ENCODE measurements at regions not wholly inside any gene's neighbourhood (a gene's known extent, or its start where the extent isn't known, plus 50 kb on each side); places are given as distances from the start of the nearest gene placed in this dataset.

DNA sequence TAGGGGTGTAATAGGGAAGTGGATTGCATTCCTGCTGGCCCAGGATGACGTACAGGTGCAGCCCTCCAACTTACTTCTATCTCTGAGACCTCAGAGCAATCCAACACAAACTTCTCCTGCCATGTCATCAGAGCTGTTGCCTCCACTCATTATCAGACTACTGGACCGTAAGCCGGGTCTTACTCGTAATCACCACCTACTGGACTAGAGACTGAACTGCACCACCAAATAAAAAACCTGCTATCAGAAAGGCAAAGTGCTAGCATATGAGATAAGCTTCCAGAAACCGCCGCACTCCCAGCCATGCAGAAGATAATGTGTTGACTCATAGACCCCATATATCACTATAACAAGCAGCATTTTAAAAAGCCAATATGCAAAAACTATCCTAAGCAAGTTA lies 102.0 kb downstream of the SLITRK1 start:
- TF ChIP-seq, protein P1, sequence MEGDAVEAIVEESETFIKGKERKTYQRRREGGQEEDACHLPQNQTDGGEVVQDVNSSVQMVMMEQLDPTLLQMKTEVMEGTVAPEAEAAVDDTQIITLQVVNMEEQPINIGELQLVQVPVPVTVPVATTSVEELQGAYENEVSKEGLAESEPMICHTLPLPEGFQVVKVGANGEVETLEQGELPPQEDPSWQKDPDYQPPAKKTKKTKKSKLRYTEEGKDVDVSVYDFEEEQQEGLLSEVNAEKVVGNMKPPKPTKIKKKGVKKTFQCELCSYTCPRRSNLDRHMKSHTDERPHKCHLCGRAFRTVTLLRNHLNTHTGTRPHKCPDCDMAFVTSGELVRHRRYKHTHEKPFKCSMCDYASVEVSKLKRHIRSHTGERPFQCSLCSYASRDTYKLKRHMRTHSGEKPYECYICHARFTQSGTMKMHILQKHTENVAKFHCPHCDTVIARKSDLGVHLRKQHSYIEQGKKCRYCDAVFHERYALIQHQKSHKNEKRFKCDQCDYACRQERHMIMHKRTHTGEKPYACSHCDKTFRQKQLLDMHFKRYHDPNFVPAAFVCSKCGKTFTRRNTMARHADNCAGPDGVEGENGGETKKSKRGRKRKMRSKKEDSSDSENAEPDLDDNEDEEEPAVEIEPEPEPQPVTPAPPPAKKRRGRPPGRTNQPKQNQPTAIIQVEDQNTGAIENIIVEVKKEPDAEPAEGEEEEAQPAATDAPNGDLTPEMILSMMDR (IDR thresholded peaks at IDR 0.05; ENCODE audit: poor library complexity, severe bottlenecking) = no peak
- no peak for TF ChIP-seq EZH2 (IDR thresholded peaks at IDR 0.05; ENCODE audit: borderline replicate concordance, insufficient read depth, low read length, poor library complexity, severe bottlenecking)
- TF ChIP-seq, protein P2, sequence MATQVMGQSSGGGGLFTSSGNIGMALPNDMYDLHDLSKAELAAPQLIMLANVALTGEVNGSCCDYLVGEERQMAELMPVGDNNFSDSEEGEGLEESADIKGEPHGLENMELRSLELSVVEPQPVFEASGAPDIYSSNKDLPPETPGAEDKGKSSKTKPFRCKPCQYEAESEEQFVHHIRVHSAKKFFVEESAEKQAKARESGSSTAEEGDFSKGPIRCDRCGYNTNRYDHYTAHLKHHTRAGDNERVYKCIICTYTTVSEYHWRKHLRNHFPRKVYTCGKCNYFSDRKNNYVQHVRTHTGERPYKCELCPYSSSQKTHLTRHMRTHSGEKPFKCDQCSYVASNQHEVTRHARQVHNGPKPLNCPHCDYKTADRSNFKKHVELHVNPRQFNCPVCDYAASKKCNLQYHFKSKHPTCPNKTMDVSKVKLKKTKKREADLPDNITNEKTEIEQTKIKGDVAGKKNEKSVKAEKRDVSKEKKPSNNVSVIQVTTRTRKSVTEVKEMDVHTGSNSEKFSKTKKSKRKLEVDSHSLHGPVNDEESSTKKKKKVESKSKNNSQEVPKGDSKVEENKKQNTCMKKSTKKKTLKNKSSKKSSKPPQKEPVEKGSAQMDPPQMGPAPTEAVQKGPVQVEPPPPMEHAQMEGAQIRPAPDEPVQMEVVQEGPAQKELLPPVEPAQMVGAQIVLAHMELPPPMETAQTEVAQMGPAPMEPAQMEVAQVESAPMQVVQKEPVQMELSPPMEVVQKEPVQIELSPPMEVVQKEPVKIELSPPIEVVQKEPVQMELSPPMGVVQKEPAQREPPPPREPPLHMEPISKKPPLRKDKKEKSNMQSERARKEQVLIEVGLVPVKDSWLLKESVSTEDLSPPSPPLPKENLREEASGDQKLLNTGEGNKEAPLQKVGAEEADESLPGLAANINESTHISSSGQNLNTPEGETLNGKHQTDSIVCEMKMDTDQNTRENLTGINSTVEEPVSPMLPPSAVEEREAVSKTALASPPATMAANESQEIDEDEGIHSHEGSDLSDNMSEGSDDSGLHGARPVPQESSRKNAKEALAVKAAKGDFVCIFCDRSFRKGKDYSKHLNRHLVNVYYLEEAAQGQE (IDR thresholded peaks at IDR 0.05; ENCODE audit: borderline replicate concordance) = no peak
- TF ChIP-seq TAF1 (IDR thresholded peaks at IDR 0.05; ENCODE audit: low read depth) = no peak
- no peak for TF ChIP-seq EP300 (conservative IDR thresholded peaks at IDR 0.05; ENCODE audit: poor library complexity, severe bottlenecking)
- no peak for TF ChIP-seq MXI1 (conservative IDR thresholded peaks at IDR 0.05; ENCODE audit: poor library complexity, severe bottlenecking)
- no peak for TF ChIP-seq SMC3 (conservative IDR thresholded peaks at IDR 0.05; ENCODE audit: poor library complexity)
